ENCODE measurements at regions not wholly inside any gene's neighbourhood (a gene's known extent, or its start where the extent isn't known, plus 50 kb on each side); places are given as distances from the start of the nearest gene placed in this dataset.
"Not testable (repeated sequence)": the region's sequence is repeated elsewhere in the genome, so short reads cannot be mapped to it uniquely, and the experiment has no call there.

- no peak for DNase-seq (ENCODE audit: extremely low read depth, insufficient read length)
- Histone ChIP-seq H3K36me3 (ENCODE audit: control insufficient read depth, insufficient read depth, low read length) (no peaks in the 10 kb centered on the region), H3K27me3 (replicated peaks; ENCODE audit: control insufficient read depth, insufficient read depth, low read length) (no peaks in the 10 kb centered on the region; the same call in 1 of the 2 replicates), H3K4me3 (replicated peaks; ENCODE audit: low read depth, low read length) (no peak overlapping the region)
- no peak for TF ChIP-seq CTCF (IDR thresholded peaks at IDR 0.05; ENCODE audit: insufficient read depth, low read length, poor library complexity, severe bottlenecking)
Measured at GRCh38 chr1:65027666-65028358, 61.5 kb upstream of the JAK1 start.

GRCh38 chr1:65029434-65029833 lies 63.1 kb upstream of the JAK1 start:
- H3K27me3 ChIP-seq (replicated peaks; ENCODE audit: control insufficient read depth, insufficient read depth, low read length); H3K36me3 ChIP-seq (ENCODE audit: control insufficient read depth, insufficient read depth, low read length); DNase-seq (ENCODE audit: extremely low read depth, insufficient read length); H3K4me3 ChIP-seq (replicated peaks; ENCODE audit: low read depth, low read length): not testable (repeated sequence)

GRCh38 chr1:65034879-65035278 lies 68.5 kb upstream of the JAK1 start:
- not testable (repeated sequence) for DNase-seq (ENCODE audit: extremely low read depth, insufficient read length); H3K4me3 ChIP-seq (replicated peaks; ENCODE audit: low read depth, low read length)

GRCh38 chr1:65036570-65037051 lies 70.3 kb upstream of the JAK1 start:
- no peak for DNase-seq (ENCODE audit: extremely low read depth, insufficient read length)
- no peaks in the 10 kb centered on the region for H3K36me3 ChIP-seq (ENCODE audit: control insufficient read depth, insufficient read depth, low read length)

More at GRCh38 chr1:65034879-65035278, 68.5 kb upstream of the JAK1 start:
- H3K27me3 ChIP-seq (replicated peaks; ENCODE audit: control insufficient read depth, insufficient read depth, low read length); H3K36me3 ChIP-seq (ENCODE audit: control insufficient read depth, insufficient read depth, low read length): not testable (repeated sequence)

GRCh38 chr1:65039066-65039465 lies 72.7 kb upstream of the JAK1 start:
- TF ChIP-seq CTCF (IDR thresholded peaks at IDR 0.05; ENCODE audit: insufficient read depth, low read length, poor library complexity, severe bottlenecking): no peak

More at GRCh38 chr1:65036570-65037051, 70.3 kb upstream of the JAK1 start:
- TF ChIP-seq CTCF (IDR thresholded peaks at IDR 0.05; ENCODE audit: insufficient read depth, low read length, poor library complexity, severe bottlenecking): no peak
- H3K4me3 ChIP-seq (replicated peaks; ENCODE audit: low read depth, low read length): no peak overlapping the region
- no peaks in the 10 kb centered on the region for H3K27me3 ChIP-seq (replicated peaks; ENCODE audit: control insufficient read depth, insufficient read depth, low read length)

GRCh38 chr1:65039508-65039907 lies 73.2 kb upstream of the JAK1 start:
- Histone ChIP-seq H3K36me3 (ENCODE audit: control insufficient read depth, insufficient read depth, low read length) (no peaks in the 10 kb centered on the region), H3K27me3 (replicated peaks; ENCODE audit: control insufficient read depth, insufficient read depth, low read length) (no peaks in the 10 kb centered on the region; the same call in 1 of the 2 replicates), H3K4me3 (replicated peaks; ENCODE audit: low read depth, low read length) (no peak overlapping the region)
- DNase-seq (ENCODE audit: extremely low read depth, insufficient read length): no peak
- TF ChIP-seq CTCF (IDR thresholded peaks at IDR 0.05; ENCODE audit: insufficient read depth, low read length, poor library complexity, severe bottlenecking): no peak

More at GRCh38 chr1:65039066-65039465, 72.7 kb upstream of the JAK1 start:
- Histone ChIP-seq H3K27me3 (replicated peaks; ENCODE audit: control insufficient read depth, insufficient read depth, low read length) (no peaks in the 10 kb centered on the region; the same call in 1 of the 2 replicates), H3K36me3 (ENCODE audit: control insufficient read depth, insufficient read depth, low read length) (no peaks in the 10 kb centered on the region), H3K4me3 (replicated peaks; ENCODE audit: low read depth, low read length) (no peak overlapping the region)
- DNase-seq (ENCODE audit: extremely low read depth, insufficient read length): no peak

Measured in GM06990 (cell line).